Activated CD4-positive, CD25-positive, alpha-beta regulatory T cell treated with anti-CD3 and anti-CD28 coated beads, Interleukin-2, amount 50 U/mL, for 24 hours (primary cell): ENCODE measurements at regions not wholly inside any gene's neighbourhood (a gene's known extent, or its start where the extent isn't known, plus 50 kb on each side); places are given as distances from the start of the nearest gene placed in this dataset.
"Not testable (repeated sequence)": the region's sequence is repeated elsewhere in the genome, so short reads cannot be mapped to it uniquely, and the experiment has no call there.

Experiments
- ATAC-seq, 2 donors: fragments of 150-1000 bp; cut with Tn5 transposase; one replicate each; pipeline ENCODE4 v1.10.0; 2021; ENCODE audit warnings: mild to moderate bottlenecking in 1 of 2, moderate library complexity in 1 of 2

- no peak for ATAC-seq
Measured at GRCh38 chr3:110248666-110249065, 823.0 kb upstream of the NECTIN3 start.

- ATAC-seq = no peak
Measured at GRCh38 chr3:110253794-110254193, 817.8 kb upstream of the NECTIN3 start.

GRCh38 chr3:110254591-110254990 is 817.0 kb upstream of the NECTIN3 start:
- no peak for ATAC-seq

GRCh38 chr3:110261141-110261540 is 810.5 kb upstream of the NECTIN3 start:
- no peak for ATAC-seq

GRCh38 chr3:110262896-110263295 is 808.7 kb upstream of the NECTIN3 start:
- no peak for ATAC-seq

- ATAC-seq = peak in 1 of 2 donors; percentile 7
Measured at GRCh38 chr3:110265302-110265701, 806.3 kb upstream of the NECTIN3 start.

- ATAC-seq = no peak
Measured at GRCh38 chr3:110267304-110267845, 804.2 kb upstream of the NECTIN3 start.

- ATAC-seq = no peak
Measured at GRCh38 chr3:110272525-110272924, 799.1 kb upstream of the NECTIN3 start.

GRCh38 chr3:110291886-110292501 is 779.6 kb upstream of the NECTIN3 start:
- ATAC-seq = no peak

- ATAC-seq = peak; percentile 38 to 60
Measured at GRCh38 chr3:110293660-110294059, 778.0 kb upstream of the NECTIN3 start.

GRCh38 chr3:110296885-110297284 is 774.7 kb upstream of the NECTIN3 start:
- no peak for ATAC-seq

- ATAC-seq = no peak
Measured at GRCh38 chr3:110301781-110302180, 769.8 kb upstream of the NECTIN3 start.

- ATAC-seq = no peak
Measured at GRCh38 chr3:110307065-110307809, 764.4 kb upstream of the NECTIN3 start.

- no peak for ATAC-seq
Measured at GRCh38 chr3:110311541-110311940, 760.1 kb upstream of the NECTIN3 start.

GRCh38 chr3:110314512-110315114 is 757.0 kb upstream of the NECTIN3 start:
- ATAC-seq = peak; percentile 62 to 74

GRCh38 chr3:110318108-110318507 is 753.5 kb upstream of the NECTIN3 start:
- no peak for ATAC-seq

GRCh38 chr3:110323349-110323748 is 748.3 kb upstream of the NECTIN3 start:
- no peak for ATAC-seq

GRCh38 chr3:110324171-110324705 is 747.4 kb upstream of the NECTIN3 start:
- ATAC-seq = no peak

GRCh38 chr3:110327870-110328269 is 743.7 kb upstream of the NECTIN3 start:
- no peak for ATAC-seq

- not testable (repeated sequence) for ATAC-seq
Measured at GRCh38 chr3:110331562-110331961, 740.1 kb upstream of the NECTIN3 start.

GRCh38 chr3:110332629-110333028 is 739.0 kb upstream of the NECTIN3 start:
- ATAC-seq = no peak

- no peak for ATAC-seq
Measured at GRCh38 chr3:110341047-110341446, 730.6 kb upstream of the NECTIN3 start.

- no peak for ATAC-seq
Measured at GRCh38 chr3:110343376-110343775, 728.2 kb upstream of the NECTIN3 start.
